AG04449 (cell line): ENCODE measurements at regions not wholly inside any gene's neighbourhood (a gene's known extent, or its start where the extent isn't known, plus 50 kb on each side); places are given as distances from the start of the nearest gene placed in this dataset.

Experiments used
- CTCF ChIA-PET: fragments of 350-600 bp; formaldehyde crosslinking; extraction: SDS; loops from one replicate; lab custom pipeline; 2021; ENCODE audit warnings: antibody characterized with exemption; lab: Yijun Ruan, JAX
- POLR2A ChIA-PET: fragments of 400-600, 350-600 bp; formaldehyde crosslinking; extraction: SDS; loops from one replicate; lab custom pipeline; 2020; ENCODE audit warnings: antibody characterized with exemption, inconsistent platforms; lab: Yijun Ruan, JAX
- DNase-seq: peaks from one replicate; pipeline ENCODE4 v3.0.0-alpha.2; 2010; ENCODE audit warnings: low read depth, low spot score
- H3K4me3 ChIP-seq: 2 replicates; pipeline ENCODE4 v1.5.1; 2011; ENCODE audit warnings: low read depth, mild to moderate bottlenecking, control low read depth, low read length
- CTCF ChIP-seq: IDR thresholded peaks from one replicate; pipeline ENCODE4 v1.5.1; 2011; ENCODE audit warnings: mild to moderate bottlenecking, moderate library complexity, low read length, control low read depth, inconsistent platforms; ENCODE audit not compliant: insufficient read depth; ENCODE audit errors: missing control alignments

GRCh38 chr9:129335464-129336129 lies 157.5 kb upstream of the IER5L start:
- no peak overlapping the region for H3K4me3 ChIP-seq
- no peak for TF ChIP-seq CTCF
- no peak for DNase-seq
- POLR2A ChIA-PET: interaction anchor here (0.7 to 4.0 kb wide), 6 partner anchors 148 to 197 kb away, joined by 3 to 39 read pairs (median 10); partner anchors contain the start of gene IER5L
- CTCF ChIA-PET: interaction anchor here (0.7 to 3.3 kb wide), 8 partner anchors 16 to 289 kb away, joined by 3 to 16 read pairs (median 4); no protein-coding TSS in a partner anchor

GRCh38 chr9:129334105-129334935 lies 156.3 kb upstream of the IER5L start:
- CTCF ChIA-PET: interaction anchor here (0.5 to 3.3 kb wide), 13 partner anchors 14 to 291 kb away, joined by 3 to 16 read pairs (median 4); no protein-coding TSS in a partner anchor
- H3K4me3 ChIP-seq: peak overlapping the region; percentile 15

GRCh38 chr9:129333617-129334104 lies 155.6 kb upstream of the IER5L start:
- no peak for TF ChIP-seq CTCF
- ChIA-PET POLR2A (interaction anchor here (1.0 to 4.0 kb wide), 13 partner anchors 8 to 293 kb away, joined by 3 to 39 read pairs (median 5); partner anchors contain the start of genes C9orf50 and IER5L), CTCF (interaction anchor here (0.8 to 3.3 kb wide), 6 partner anchors 14 to 291 kb away, joined by 3 to 16 read pairs (median 6); no protein-coding TSS in a partner anchor)
- no peak for DNase-seq
- peak overlapping the region; percentile 9; the same call in 1 of the 2 replicates for H3K4me3 ChIP-seq

More at GRCh38 chr9:129334105-129334935, 156.3 kb upstream of the IER5L start:
- TF ChIP-seq CTCF: no peak
- POLR2A ChIA-PET: interaction anchor here (0.6 to 4.0 kb wide), 15 partner anchors 9 to 293 kb away, joined by 3 to 39 read pairs (median 5); partner anchors contain the start of genes C9orf50 and IER5L
- peak; percentile 86 for DNase-seq

GRCh38 chr9:129332581-129332980 lies 154.5 kb upstream of the IER5L start:
- POLR2A ChIA-PET: interaction anchor here (0.7 to 4.0 kb wide), 4 partner anchors 12 to 165 kb away, joined by 4 to 39 read pairs (median 6); partner anchors contain the start of gene IER5L

More at GRCh38 chr9:129332581-129332980, 154.5 kb upstream of the IER5L start:
- H3K4me3 ChIP-seq: no peak overlapping the region; the same call in 1 of the 2 replicates
- DNase-seq: no peak
- TF ChIP-seq CTCF: no peak
- CTCF ChIA-PET: interaction anchor here (1.4 to 2.4 kb wide), 4 partner anchors 13 to 288 kb away, joined by 3 to 7 read pairs (median 4); no protein-coding TSS in a partner anchor
